Astrocyte (in vitro differentiated cells and primary cell): ENCODE measurements at regions not wholly inside any gene's neighbourhood (a gene's known extent, or its start where the extent isn't known, plus 50 kb on each side); places are given as distances from the start of the nearest gene placed in this dataset.

ENCODE experiments used
- EZH2 ChIP-seq: IDR thresholded peaks from 2 replicates; pipeline ENCODE4 v1.6.1; 2012; ENCODE audit warnings: mild to moderate bottlenecking, low read length, inconsistent platforms; ENCODE audit not compliant: insufficient read depth
- TF ChIP-seq, protein P1 (sequence below): IDR thresholded peaks from 2 replicates; pipeline ENCODE4 v1.5.1; 2011; ENCODE audit warnings: low read depth, mild to moderate bottlenecking, inconsistent platforms, low read length, moderate library complexity; ENCODE audit not compliant: insufficient read depth

DNA sequence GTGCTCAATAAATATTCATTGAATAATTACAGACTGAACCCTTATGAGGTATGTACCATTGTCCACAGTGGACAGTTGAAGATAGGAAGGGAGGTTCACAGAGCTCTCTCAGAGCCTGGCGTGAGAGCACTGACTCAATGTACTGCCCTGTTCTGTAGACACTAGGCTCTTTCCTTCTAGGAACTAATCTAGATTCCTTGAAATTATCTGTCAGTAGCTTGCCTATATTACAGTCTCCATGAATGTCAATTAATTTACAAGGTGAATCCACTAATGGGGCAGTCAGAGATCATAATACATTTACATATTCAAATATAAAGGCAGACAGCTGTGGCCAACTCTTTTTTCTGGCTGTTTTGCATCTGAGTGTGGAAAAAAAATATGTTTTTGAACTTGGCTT is 251.2 kb upstream of the SALL1 start:
- no peak for TF ChIP-seq EZH2
- TF ChIP-seq, protein P1, sequence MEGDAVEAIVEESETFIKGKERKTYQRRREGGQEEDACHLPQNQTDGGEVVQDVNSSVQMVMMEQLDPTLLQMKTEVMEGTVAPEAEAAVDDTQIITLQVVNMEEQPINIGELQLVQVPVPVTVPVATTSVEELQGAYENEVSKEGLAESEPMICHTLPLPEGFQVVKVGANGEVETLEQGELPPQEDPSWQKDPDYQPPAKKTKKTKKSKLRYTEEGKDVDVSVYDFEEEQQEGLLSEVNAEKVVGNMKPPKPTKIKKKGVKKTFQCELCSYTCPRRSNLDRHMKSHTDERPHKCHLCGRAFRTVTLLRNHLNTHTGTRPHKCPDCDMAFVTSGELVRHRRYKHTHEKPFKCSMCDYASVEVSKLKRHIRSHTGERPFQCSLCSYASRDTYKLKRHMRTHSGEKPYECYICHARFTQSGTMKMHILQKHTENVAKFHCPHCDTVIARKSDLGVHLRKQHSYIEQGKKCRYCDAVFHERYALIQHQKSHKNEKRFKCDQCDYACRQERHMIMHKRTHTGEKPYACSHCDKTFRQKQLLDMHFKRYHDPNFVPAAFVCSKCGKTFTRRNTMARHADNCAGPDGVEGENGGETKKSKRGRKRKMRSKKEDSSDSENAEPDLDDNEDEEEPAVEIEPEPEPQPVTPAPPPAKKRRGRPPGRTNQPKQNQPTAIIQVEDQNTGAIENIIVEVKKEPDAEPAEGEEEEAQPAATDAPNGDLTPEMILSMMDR: no peak
